ENCODE measurements at regions not wholly inside any gene's neighbourhood (a gene's known extent, or its start where the extent isn't known, plus 50 kb on each side); places are given as distances from the start of the nearest gene placed in this dataset.

GRCh38 chr3:152172460-152172859 is 96.3 kb upstream of the MBNL1 start:
- H3K14ac ChIP-seq (ENCODE audit: insufficient read length) = no peak overlapping the region
- no peak overlapping the region for H3K9ac ChIP-seq (replicated peaks in 1 of 4; ENCODE audit: extremely low read depth in 1 of 4, low read depth in 3 of 4, low read length in 3 of 4)
- no peak overlapping the region for H2BK15ac ChIP-seq (ENCODE audit: low read length)
- no peak overlapping the region for H4K8ac ChIP-seq (ENCODE audit: extremely low read depth, insufficient read depth, low read length)
- no peak for DNase-seq (ENCODE audit: low read depth in 1 of 2, low spot score in 2 of 2)
- no peaks in the 10 kb centered on the region for H4K20me1 ChIP-seq (replicated peaks in 1 of 2; ENCODE audit: control insufficient read depth in 1 of 2, insufficient read depth in 2 of 2, low read length in 2 of 2)
- no peak overlapping the region for H3K23ac ChIP-seq (ENCODE audit: insufficient read length)
- no peak overlapping the region for H2BK120ac ChIP-seq (replicated peaks; ENCODE audit: low read depth, low read length)
- H3K9me3 ChIP-seq (ENCODE audit: insufficient read depth in 2 of 2, low read depth in 1 of 2, low read length in 1 of 2) = no peaks in the 10 kb centered on the region
- H3K27ac ChIP-seq (ENCODE audit: low read depth, low read length) = no peak overlapping the region
- no peaks in the 10 kb centered on the region for H3K27me3 ChIP-seq (replicated peaks in 1 of 4; ENCODE audit: control insufficient read depth in 3 of 4, extremely low read depth in 1 of 4, insufficient read depth in 3 of 4, low read length in 3 of 4)
- H3K4me2 ChIP-seq (ENCODE audit: insufficient read depth in 1 of 2, low read depth in 2 of 2, low read length in 2 of 2) = no peak overlapping the region
- H4K91ac ChIP-seq (replicated peaks; ENCODE audit: insufficient read length, low read length) = no peak overlapping the region
- H2AFZ ChIP-seq (ENCODE audit: low read length) = no peak overlapping the region
- no peaks in the 10 kb centered on the region for H3K79me1 ChIP-seq (ENCODE audit: low read depth, low read length)
- H2BK12ac ChIP-seq (ENCODE audit: low read depth, low read length) = no peak overlapping the region
- no peak overlapping the region for H2BK5ac ChIP-seq (ENCODE audit: low read depth, low read length)
- POLR2A ChIA-PET (ENCODE audit: partially characterized antibody) = no interaction called here
- CTCF ChIA-PET (ENCODE audit: partially characterized antibody) = interaction anchor here (0.7 kb wide), 1 partner anchor 11 kb away, joined by 3 read pairs; no protein-coding TSS in a partner anchor
- H3K18ac ChIP-seq (ENCODE audit: extremely low read depth, low read length) = no peak overlapping the region
- H3K4ac ChIP-seq (replicated peaks; ENCODE audit: insufficient read length, low read depth, low read length) = no peak overlapping the region
- H3K36me3 ChIP-seq (ENCODE audit: control insufficient read depth in 2 of 4, insufficient read depth in 4 of 4, low read length in 3 of 4) = no peaks in the 10 kb centered on the region
- H3K23me2 ChIP-seq (ENCODE audit: low read depth, low read length) = no peaks in the 10 kb centered on the region
- H3K4me1 ChIP-seq (replicated peaks in 1 of 4; ENCODE audit: control insufficient read depth in 3 of 4, insufficient read depth in 4 of 4, low read length in 3 of 4) = no peaks in the 10 kb centered on the region
- no peak overlapping the region for H2AK5ac ChIP-seq (ENCODE audit: low read depth, low read length)
- H3K56ac ChIP-seq (replicated peaks; ENCODE audit: insufficient read length, low read depth, low read length) = no peak overlapping the region
- no peak for FAIRE-seq
- H2BK20ac ChIP-seq (ENCODE audit: low read length) = no peak overlapping the region
- no peak overlapping the region for H4K5ac ChIP-seq (ENCODE audit: insufficient read length, low read depth, low read length)
- H3K4me3 ChIP-seq (ENCODE audit: extremely low read depth in 1 of 4, insufficient read depth in 2 of 4, low read depth in 3 of 4, low read length in 4 of 4) = no peak overlapping the region
- no peaks in the 10 kb centered on the region for H3K79me2 ChIP-seq (ENCODE audit: control insufficient read depth in 1 of 2, insufficient read depth in 2 of 2, low read length in 2 of 2)
- 95% methylated on average over 1 of the region's 1 CpG; no CpG with 5 or more reads in 1 of the 2 experiments for WGBS, 2 experiments (ENCODE audit: extremely low coverage in 1 of 2, insufficient coverage in 1 of 2, insufficient read length in 1 of 2, insufficient replicate concordance in 2 of 2, low coverage in 1 of 2, low lambda C conversion rate in 2 of 2, missing lambda C conversion rate in 1 of 2)
- no peak for TF ChIP-seq NRF1 (IDR thresholded peaks at IDR 0.05; ENCODE audit: low read depth, low read length)
- TF ChIP-seq RNF2 (IDR thresholded peaks at IDR 0.05; ENCODE audit: borderline replicate concordance, low read depth, low read length, missing control alignments, poor library complexity, severe bottlenecking) = no peak
- no peak for TF ChIP-seq CTCF (IDR thresholded peaks at IDR 0.05; ENCODE audit: control extremely low read depth in 1 of 3, insufficient read depth in 1 of 3, low read depth in 1 of 3, low read length in 3 of 3)
